SU-DHL-6 (cell line): ENCODE measurements at regions not wholly inside any gene's neighbourhood (a gene's known extent, or its start where the extent isn't known, plus 50 kb on each side); places are given as distances from the start of the nearest gene placed in this dataset.

Experiments
- H2AFZ ChIP-seq: fragments of 200-600 bp; sonication (generic); 2 replicates; pipeline ENCODE4 v1.6.1; 2014; ENCODE audit warnings: low read depth, mild to moderate bottlenecking, moderate library complexity, mixed read lengths, antibody characterized with exemption, low read length; ENCODE audit not compliant: severe bottlenecking
- H3F3A ChIP-seq: fragments of 200-600 bp; shearing (Covaris generic); 2 replicates; pipeline ENCODE4 v1.6.0; 2016; ENCODE audit warnings: antibody characterized with exemption, mild to moderate bottlenecking; ENCODE audit not compliant: insufficient read depth
- H3K27ac ChIP-seq: fragments of 200-600 bp; sonication (generic); 2 replicates; pipeline ENCODE4 v1.5.1; 2016; ENCODE audit warnings: low read depth, mild to moderate bottlenecking, low read length, moderate library complexity, mixed read lengths
- H3K27me3 ChIP-seq: fragments of 200-600 bp; sonication (generic), shearing (Covaris generic); 2 replicates; pipeline ENCODE4 v1.6.0; 2014; ENCODE audit warnings: mild to moderate bottlenecking, low read length
- H3K36me3 ChIP-seq: fragments of 200-600 bp; sonication (generic); 2 replicates; pipeline ENCODE4 v1.6.1; 2014; ENCODE audit warnings: mild to moderate bottlenecking, low read length, mixed read lengths
- H3K4me2 ChIP-seq: fragments of 300-600, 200-600 bp; shearing (Covaris generic), sonication (generic); 2 replicates; pipeline ENCODE4 v1.6.0; 2014; ENCODE audit warnings: low read length, low read depth, mild to moderate bottlenecking; ENCODE audit not compliant: poor library complexity, severe bottlenecking
- H3K4me3 ChIP-seq: fragments of 200-600 bp; sonication (generic); 2 replicates; pipeline ENCODE4 v1.5.1; 2014; ENCODE audit warnings: antibody characterized with exemption, low read length, mild to moderate bottlenecking, mixed read lengths; ENCODE audit not compliant: insufficient read depth, poor library complexity, severe bottlenecking
- H3K79me2 ChIP-seq: fragments of 200-600 bp; sonication (generic); 2 replicates; pipeline ENCODE4 v1.6.1; 2014; ENCODE audit warnings: mild to moderate bottlenecking, low read length, moderate library complexity; ENCODE audit not compliant: insufficient read depth
- H3K9ac ChIP-seq: fragments of 200-600 bp; sonication (generic); 2 replicates; pipeline ENCODE4 v1.7.0; 2014; ENCODE audit warnings: mild to moderate bottlenecking, low read length
- H3K9me2 ChIP-seq: fragments of 200-600 bp; sonication (generic); replicated peaks from 2 replicates; pipeline ENCODE4 v1.6.1; 2014; ENCODE audit warnings: low read length; ENCODE audit not compliant: insufficient read depth
- H3K9me3 ChIP-seq: fragments of 200-600 bp; sonication (generic); 2 replicates; pipeline ENCODE4 v1.6.1; 2014; ENCODE audit warnings: low read length, mixed read lengths; ENCODE audit not compliant: insufficient read depth
- H4K20me1 ChIP-seq: fragments of 200-600 bp; sonication (generic); 2 replicates; pipeline ENCODE4 v1.6.1; 2014; ENCODE audit warnings: low read depth, mild to moderate bottlenecking, antibody characterized with exemption, low read length, moderate library complexity, mixed read lengths
- EZH2phosphoT487 ChIP-seq: fragments of 200-600 bp; sonication (generic), shearing (Covaris generic); conservative IDR thresholded peaks from 2 replicates; pipeline ENCODE4 v1.6.1; 2018; ENCODE audit warnings: mild to moderate bottlenecking, antibody characterized with exemption, low read length, moderate library complexity, mixed read lengths
- TF ChIP-seq, protein P1 (sequence below): fragments of 200-600 bp; sonication (generic); IDR thresholded peaks from one replicate; pipeline ENCODE4 v1.5.1; 2017; ENCODE audit warnings: antibody characterized with exemption, mild to moderate bottlenecking, low read length, moderate library complexity; ENCODE audit not compliant: insufficient read depth, poor library complexity, severe bottlenecking

DNA sequence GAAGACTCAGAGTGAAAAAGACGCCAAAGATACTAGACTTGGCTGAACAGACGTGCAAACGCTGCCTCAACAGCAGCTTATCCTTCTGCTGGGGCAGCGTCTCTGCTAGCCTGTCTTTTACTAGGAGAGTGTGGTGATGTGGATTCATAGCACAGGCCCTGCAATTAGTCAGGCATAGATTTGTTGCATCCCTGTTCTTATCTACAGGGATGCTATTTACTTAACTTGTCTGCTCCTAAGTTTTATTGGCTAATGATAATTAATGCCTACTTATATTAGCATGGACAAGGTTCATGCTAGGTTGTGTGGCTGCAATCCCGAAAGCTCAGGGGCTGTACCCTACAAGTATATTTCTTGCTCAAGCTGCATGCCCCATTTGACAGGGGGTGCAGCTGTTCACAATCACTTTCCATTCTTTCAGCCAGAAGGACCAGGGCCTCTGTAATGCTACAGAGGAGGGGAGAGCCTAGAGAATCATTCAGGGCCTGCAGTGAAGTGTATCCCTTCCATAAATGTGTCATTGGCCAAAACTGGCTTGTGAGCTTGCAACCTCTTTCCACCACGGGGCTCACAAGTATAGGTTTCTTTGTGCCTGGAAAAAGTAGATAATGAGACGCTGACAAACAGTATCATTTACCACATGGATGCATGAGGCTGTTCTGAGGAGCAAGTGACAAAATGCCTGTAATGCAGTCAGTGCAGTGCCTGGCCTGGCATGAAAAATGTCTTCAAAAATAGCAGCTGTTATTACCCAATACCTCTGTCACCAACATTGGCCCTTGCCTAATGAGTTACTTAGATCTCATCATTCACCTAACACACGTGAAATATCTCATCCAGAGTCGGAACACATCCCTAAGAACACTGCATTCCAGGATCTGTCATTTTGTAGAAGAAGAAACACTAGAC is 685.8 kb upstream of the API5 start:
- H3K36me3 ChIP-seq, result no peaks in the 10 kb centered on the region
- TF ChIP-seq, protein P1, sequence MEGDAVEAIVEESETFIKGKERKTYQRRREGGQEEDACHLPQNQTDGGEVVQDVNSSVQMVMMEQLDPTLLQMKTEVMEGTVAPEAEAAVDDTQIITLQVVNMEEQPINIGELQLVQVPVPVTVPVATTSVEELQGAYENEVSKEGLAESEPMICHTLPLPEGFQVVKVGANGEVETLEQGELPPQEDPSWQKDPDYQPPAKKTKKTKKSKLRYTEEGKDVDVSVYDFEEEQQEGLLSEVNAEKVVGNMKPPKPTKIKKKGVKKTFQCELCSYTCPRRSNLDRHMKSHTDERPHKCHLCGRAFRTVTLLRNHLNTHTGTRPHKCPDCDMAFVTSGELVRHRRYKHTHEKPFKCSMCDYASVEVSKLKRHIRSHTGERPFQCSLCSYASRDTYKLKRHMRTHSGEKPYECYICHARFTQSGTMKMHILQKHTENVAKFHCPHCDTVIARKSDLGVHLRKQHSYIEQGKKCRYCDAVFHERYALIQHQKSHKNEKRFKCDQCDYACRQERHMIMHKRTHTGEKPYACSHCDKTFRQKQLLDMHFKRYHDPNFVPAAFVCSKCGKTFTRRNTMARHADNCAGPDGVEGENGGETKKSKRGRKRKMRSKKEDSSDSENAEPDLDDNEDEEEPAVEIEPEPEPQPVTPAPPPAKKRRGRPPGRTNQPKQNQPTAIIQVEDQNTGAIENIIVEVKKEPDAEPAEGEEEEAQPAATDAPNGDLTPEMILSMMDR, result no peak
- TF ChIP-seq EZH2phosphoT487, result no peak
- no peak overlapping the region for H3K9ac ChIP-seq
- H3K9me2 ChIP-seq, result no peaks in the 10 kb centered on the region
- H3K79me2 ChIP-seq, result no peaks in the 10 kb centered on the region
- H3K27me3 ChIP-seq, result no peaks in the 10 kb centered on the region
- H3K9me3 ChIP-seq, result no peaks in the 10 kb centered on the region
- H2AFZ ChIP-seq, result no peak overlapping the region
- H3F3A ChIP-seq, result no peaks in the 10 kb centered on the region
- H3K4me2 ChIP-seq, result no peak overlapping the region
- no peaks in the 10 kb centered on the region for H4K20me1 ChIP-seq
- H3K4me3 ChIP-seq, result no peak overlapping the region
- no peak overlapping the region for H3K27ac ChIP-seq

DNA sequence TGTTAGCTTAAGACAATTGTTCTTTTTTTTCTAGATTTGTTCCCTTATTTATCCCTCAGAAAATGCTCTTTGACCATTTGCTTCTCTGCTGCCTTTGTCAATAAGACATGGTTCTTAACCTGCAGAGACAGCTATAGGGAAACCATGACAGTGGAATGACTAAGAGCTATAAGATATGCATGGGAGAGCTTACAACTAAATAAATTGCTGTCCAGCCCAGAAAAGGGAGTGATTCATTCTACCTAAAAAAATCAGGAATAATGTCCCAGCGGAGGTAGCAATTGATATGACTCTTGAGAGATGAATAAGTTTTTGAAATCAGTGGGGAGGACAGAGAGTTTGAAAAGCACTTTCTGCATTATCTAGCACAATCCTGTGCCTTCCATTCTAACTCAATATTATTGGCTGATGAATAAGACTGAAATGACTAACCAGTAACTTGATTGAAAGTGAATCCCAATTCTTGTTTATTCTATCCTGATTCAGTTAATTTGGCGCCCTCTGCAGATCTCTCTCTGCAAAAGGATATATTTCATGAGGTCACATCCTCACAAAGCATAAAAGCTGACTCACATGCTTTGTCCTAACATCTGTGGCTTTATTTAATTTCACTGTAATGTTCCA is 680.5 kb upstream of the API5 start:
- Histone ChIP-seq H3K4me3 (no peak overlapping the region), H3K36me3 (no peaks in the 10 kb centered on the region), H3K9me3 (no peaks in the 10 kb centered on the region), H3K9ac (no peak overlapping the region), H3F3A (no peaks in the 10 kb centered on the region), H4K20me1 (no peaks in the 10 kb centered on the region), H3K4me2 (no peak overlapping the region), H3K27ac (no peak overlapping the region), H3K9me2 (no peaks in the 10 kb centered on the region), H3K79me2 (no peaks in the 10 kb centered on the region), H3K27me3 (no peaks in the 10 kb centered on the region), H2AFZ (no peak overlapping the region)
- TF ChIP-seq, protein P1, result no peak
- TF ChIP-seq EZH2phosphoT487, result no peak

DNA sequence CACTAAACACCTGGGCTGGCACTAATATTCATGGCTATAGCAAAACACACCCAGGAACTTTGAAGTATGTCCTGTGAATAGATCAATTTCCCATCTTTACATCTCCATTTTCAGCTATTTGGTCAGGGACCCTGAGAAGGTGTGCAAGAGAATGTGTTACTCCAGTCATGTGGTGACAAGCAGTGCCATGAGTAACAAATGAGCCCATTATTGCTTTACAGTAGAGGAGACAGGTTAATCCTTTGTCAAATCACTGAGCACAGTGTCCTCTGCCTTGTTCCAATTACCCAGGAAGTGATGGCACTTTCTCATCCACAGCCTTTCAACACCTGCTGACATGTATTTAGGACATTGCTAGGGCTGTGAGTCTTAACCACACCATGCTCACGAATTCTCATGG is 664.8 kb upstream of the API5 start:
- TF ChIP-seq EZH2phosphoT487, result no peak
- TF ChIP-seq, protein P1, result no peak
- no peaks in the 10 kb centered on the region for H4K20me1 ChIP-seq
- H3K9ac ChIP-seq, result no peak overlapping the region
- no peaks in the 10 kb centered on the region for H3K9me3 ChIP-seq
- H3K79me2 ChIP-seq, result no peaks in the 10 kb centered on the region
- no peaks in the 10 kb centered on the region for H3F3A ChIP-seq
- no peak overlapping the region for H3K4me3 ChIP-seq
- no peaks in the 10 kb centered on the region for H3K36me3 ChIP-seq
- no peaks in the 10 kb centered on the region for H3K9me2 ChIP-seq
- H2AFZ ChIP-seq, result no peak overlapping the region
- no peaks in the 10 kb centered on the region for H3K27me3 ChIP-seq
- no peak overlapping the region for H3K27ac ChIP-seq
- no peak overlapping the region for H3K4me2 ChIP-seq
